DND-41 (cell line): ENCODE measurements at regions not wholly inside any gene's neighbourhood (a gene's known extent, or its start where the extent isn't known, plus 50 kb on each side); places are given as distances from the start of the nearest gene placed in this dataset.
"Not testable (repeated sequence)": the region's sequence is repeated elsewhere in the genome, so short reads cannot be mapped to it uniquely, and the experiment has no call there.

Experiments used
- EZH2 ChIP-seq: IDR thresholded peaks from 3 replicates; pipeline ENCODE4 v1.6.1; 2012; ENCODE audit warnings: borderline replicate concordance, low read depth, mild to moderate bottlenecking, moderate library complexity, low read length, inconsistent platforms; ENCODE audit not compliant: severe bottlenecking
- TF ChIP-seq, protein P1 (sequence below): IDR thresholded peaks from 2 replicates; pipeline ENCODE4 v1.5.1; 2012; ENCODE audit warnings: borderline replicate concordance, low read length, moderate library complexity, mild to moderate bottlenecking; ENCODE audit not compliant: poor library complexity, severe bottlenecking; ENCODE audit errors: extremely low read depth

GRCh38 chr16:29118301-29118957, 133.6 kb downstream of the LAT start:
- TF ChIP-seq, protein P1, sequence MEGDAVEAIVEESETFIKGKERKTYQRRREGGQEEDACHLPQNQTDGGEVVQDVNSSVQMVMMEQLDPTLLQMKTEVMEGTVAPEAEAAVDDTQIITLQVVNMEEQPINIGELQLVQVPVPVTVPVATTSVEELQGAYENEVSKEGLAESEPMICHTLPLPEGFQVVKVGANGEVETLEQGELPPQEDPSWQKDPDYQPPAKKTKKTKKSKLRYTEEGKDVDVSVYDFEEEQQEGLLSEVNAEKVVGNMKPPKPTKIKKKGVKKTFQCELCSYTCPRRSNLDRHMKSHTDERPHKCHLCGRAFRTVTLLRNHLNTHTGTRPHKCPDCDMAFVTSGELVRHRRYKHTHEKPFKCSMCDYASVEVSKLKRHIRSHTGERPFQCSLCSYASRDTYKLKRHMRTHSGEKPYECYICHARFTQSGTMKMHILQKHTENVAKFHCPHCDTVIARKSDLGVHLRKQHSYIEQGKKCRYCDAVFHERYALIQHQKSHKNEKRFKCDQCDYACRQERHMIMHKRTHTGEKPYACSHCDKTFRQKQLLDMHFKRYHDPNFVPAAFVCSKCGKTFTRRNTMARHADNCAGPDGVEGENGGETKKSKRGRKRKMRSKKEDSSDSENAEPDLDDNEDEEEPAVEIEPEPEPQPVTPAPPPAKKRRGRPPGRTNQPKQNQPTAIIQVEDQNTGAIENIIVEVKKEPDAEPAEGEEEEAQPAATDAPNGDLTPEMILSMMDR, result not testable (repeated sequence)
- TF ChIP-seq EZH2, result not testable (repeated sequence)
